Upper lobe of left lung (tissue), 6 donors: ENCODE measurements at regions not wholly inside any gene's neighbourhood (a gene's known extent, or its start where the extent isn't known, plus 50 kb on each side); places are given as distances from the start of the nearest gene placed in this dataset.

Source experiments
- ATAC-seq, 2 donors: fragments of 200-7000 bp; cut with Tn5 transposase; one replicate each; pipeline ENCODE4 v1.9.1; 2022; ENCODE audit warnings: mild to moderate bottlenecking in 2 of 2, moderate library complexity in 2 of 2; ENCODE audit not compliant: low FRiP score in 2 of 2
- DNase-seq, 2 donors: peaks; one replicate each; pipeline ENCODE4 v3.0.0-alpha.2; 2019 to 2020
- H3K27ac ChIP-seq, 4 donors: fragments of 200-600 bp; sonication (generic); one replicate each; pipeline ENCODE4 v1.5.1; 2016 to 2019
- H3K27me3 ChIP-seq, 4 donors: fragments of 200-600 bp; sonication (generic); one replicate each; pipeline ENCODE4 v1.5.1; 2017 to 2019
- H3K36me3 ChIP-seq, 4 donors: fragments of 200-600 bp; sonication (generic); one replicate each; pipeline ENCODE4 v1.5.1; 2016 to 2019
- H3K4me1 ChIP-seq, 4 donors: fragments of 200-600 bp; sonication (generic); one replicate each; pipeline ENCODE4 v1.5.1; 2018 to 2019
- H3K4me3 ChIP-seq, 4 donors: fragments of 200-600 bp; sonication (generic); one replicate each; pipeline ENCODE4 v1.5.1; 2017 to 2019; ENCODE audit warnings: mild to moderate bottlenecking in 2 of 4, moderate library complexity in 1 of 4
- H3K9me3 ChIP-seq, 4 donors: fragments of 200-600 bp; sonication (generic); one replicate each; pipeline ENCODE4 v1.5.1; 2018 to 2019
- CTCF ChIP-seq, 6 experiments: fragments of 450-650 bp in 4 of 6; fragments of 200-600 bp in 2 of 6; sonication (generic) in 2 of 6; IDR thresholded peaks; one replicate each; pipeline ENCODE4 v1.5.1; 2016 to 2019; ENCODE audit warnings: antibody characterized with exemption in 6 of 6
- EP300 ChIP-seq, 4 donors: sonication (generic); formaldehyde crosslinking; IDR thresholded peaks; one replicate each; pipeline ENCODE4 v1.5.1; 2017; ENCODE audit warnings: antibody characterized with exemption in 4 of 4, control low read depth in 2 of 4
- POLR2A ChIP-seq, 4 donors: fragments of 450-650 bp; IDR thresholded peaks; one replicate each; pipeline ENCODE4 v1.5.1; 2016 to 2017; ENCODE audit warnings: antibody characterized with exemption in 4 of 4, mild to moderate bottlenecking in 2 of 4
- POLR2AphosphoS5 ChIP-seq, 2 donors: sonication (generic); formaldehyde crosslinking; IDR thresholded peaks; one replicate each; pipeline ENCODE4 v1.5.1; 2017; ENCODE audit warnings: antibody characterized with exemption in 2 of 2
- WGBS, 2 donors: methylation state at CpG; one replicate each; pipeline ENCODE4 v1.1.5; 2017 to 2018; 5-methylcytosine and 5-hydroxymethylcytosine counted together
- donor health status: DM: no; HTN: no; CAD: no; lungs with moderate emphysema.
- donor health status: DM: no; HTN: yes; CAD: no; lungs with severe emphysema.

GRCh38 chr9:78806492-78807160 is 509.7 kb downstream of the PSAT1 start:
- WGBS, 2 donors: 56 to 75% methylated on average over 4 of the region's 4 CpGs
- ATAC-seq (no peak), DNase-seq (no peak)
- H3K9me3 ChIP-seq: no peaks in the 10 kb centered on the region
- H3K4me1 ChIP-seq: no peaks in the 10 kb centered on the region
- no peak overlapping the region for H3K4me3 ChIP-seq
- no peaks in the 10 kb centered on the region for H3K36me3 ChIP-seq
- no peak overlapping the region for H3K27ac ChIP-seq
- H3K27me3 ChIP-seq: no peaks in the 10 kb centered on the region
- no peak for TF ChIP-seq EP300 (IDR thresholded peaks at IDR 0.05)
- no peak for TF ChIP-seq POLR2AphosphoS5 (IDR thresholded peaks at IDR 0.05)
- no peak for TF ChIP-seq POLR2A (IDR thresholded peaks at IDR 0.05)
- TF ChIP-seq CTCF (IDR thresholded peaks at IDR 0.05): no peak

DNA sequence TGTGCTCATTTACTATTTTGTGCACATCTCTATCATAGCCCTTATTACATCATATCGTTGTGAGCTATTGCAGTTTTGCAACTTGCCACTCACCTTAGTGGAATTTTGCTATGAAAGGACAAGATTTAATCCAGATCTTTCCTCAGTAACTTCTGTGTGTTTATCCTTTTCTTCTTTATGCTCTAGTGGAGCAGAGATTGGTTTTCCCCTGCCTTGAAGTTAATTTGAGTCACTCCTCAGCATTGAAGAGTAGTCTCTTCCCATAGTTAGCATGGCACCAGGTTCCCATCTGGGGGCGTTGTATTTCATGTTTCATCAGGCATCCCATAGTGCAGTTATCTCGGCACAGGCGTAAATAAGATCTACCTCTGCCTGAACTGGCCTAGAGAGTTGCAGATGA is 510.4 kb downstream of the PSAT1 start:
- no peak overlapping the region for H3K4me3 ChIP-seq
- no peaks in the 10 kb centered on the region for H3K9me3 ChIP-seq
- no peak overlapping the region for H3K27ac ChIP-seq
- ATAC-seq (no peak), DNase-seq (no peak)
- H3K36me3 ChIP-seq: no peaks in the 10 kb centered on the region
- no peaks in the 10 kb centered on the region for H3K4me1 ChIP-seq
- no peak for TF ChIP-seq POLR2A (IDR thresholded peaks at IDR 0.05)
- TF ChIP-seq EP300 (IDR thresholded peaks at IDR 0.05): no peak
- no peak for TF ChIP-seq POLR2AphosphoS5 (IDR thresholded peaks at IDR 0.05)
- TF ChIP-seq CTCF (IDR thresholded peaks at IDR 0.05): no peak
- 81 to 94% methylated on average over 4 of the region's 4 CpGs for WGBS, 2 donors
- no peaks in the 10 kb centered on the region for H3K27me3 ChIP-seq

DNA sequence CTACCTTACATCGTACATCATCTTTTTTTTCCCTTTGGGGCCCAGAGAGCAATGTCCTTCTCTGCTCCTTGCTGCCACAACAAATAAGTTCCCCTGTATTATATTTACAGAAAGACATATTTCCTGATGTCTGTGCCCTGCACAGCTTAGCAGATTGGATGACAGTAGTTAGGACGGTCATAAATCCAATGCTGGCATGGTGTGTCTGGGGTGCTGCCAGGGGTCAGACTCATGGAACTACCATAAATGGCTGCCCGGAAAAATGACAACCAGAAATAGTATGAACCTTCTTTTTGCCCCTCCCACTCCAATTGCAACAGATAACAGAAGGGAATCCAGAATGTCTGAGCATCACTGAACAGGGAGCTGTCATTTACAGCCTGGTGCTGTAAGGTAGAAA is 511.1 kb downstream of the PSAT1 start:
- DNase-seq (no peak), ATAC-seq (no peak)
- no peaks in the 10 kb centered on the region for H3K36me3 ChIP-seq
- WGBS, 2 donors: 88 to 90% methylated on average over 3 of the region's 3 CpGs
- no peaks in the 10 kb centered on the region for H3K4me1 ChIP-seq
- TF ChIP-seq POLR2AphosphoS5 (IDR thresholded peaks at IDR 0.05): no peak
- TF ChIP-seq EP300 (IDR thresholded peaks at IDR 0.05): no peak
- no peak for TF ChIP-seq POLR2A (IDR thresholded peaks at IDR 0.05)
- no peak for TF ChIP-seq CTCF (IDR thresholded peaks at IDR 0.05)
- H3K4me3 ChIP-seq: no peak overlapping the region
- H3K9me3 ChIP-seq: no peaks in the 10 kb centered on the region
- no peaks in the 10 kb centered on the region for H3K27me3 ChIP-seq
- H3K27ac ChIP-seq: no peak overlapping the region

- Histone ChIP-seq H3K4me1 (no peaks in the 10 kb centered on the region), H3K36me3 (no peaks in the 10 kb centered on the region), H3K9me3 (no peaks in the 10 kb centered on the region), H3K27ac (no peak overlapping the region), H3K27me3 (no peaks in the 10 kb centered on the region), H3K4me3 (no peak overlapping the region)
- no peak for ATAC-seq
- DNase-seq: no peak
- TF ChIP-seq EP300 (IDR thresholded peaks at IDR 0.05) (no peak), POLR2A (IDR thresholded peaks at IDR 0.05) (no peak), CTCF (IDR thresholded peaks at IDR 0.05) (no peak), POLR2AphosphoS5 (IDR thresholded peaks at IDR 0.05) (no peak)
- WGBS, 2 donors: 79 to 84% methylated on average over 10 of the region's 10 CpGs
These were observed 514.8 kb downstream of the PSAT1 start for GRCh38 chr9:78811622-78812276.

DNA sequence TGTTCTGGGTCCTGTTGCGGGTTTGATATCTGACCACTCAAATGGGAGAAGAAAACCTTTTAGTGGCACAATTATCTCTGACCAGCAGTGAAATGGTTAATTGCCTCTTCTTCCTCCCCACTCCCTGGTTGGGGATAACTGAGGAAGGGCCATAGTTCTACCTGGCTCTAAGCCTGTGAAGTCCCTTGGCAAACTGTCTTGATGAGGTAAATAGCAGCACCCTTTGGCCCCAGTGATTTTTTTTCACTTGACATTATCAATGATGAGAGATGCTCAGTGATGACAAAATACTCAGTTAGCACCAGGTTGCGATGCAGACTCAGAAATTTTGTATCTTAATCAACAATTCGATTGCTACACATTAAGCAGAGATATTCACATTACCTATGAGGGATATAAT is 515.7 kb downstream of the PSAT1 start:
- no peaks in the 10 kb centered on the region for H3K4me1 ChIP-seq
- H3K27ac ChIP-seq: no peak overlapping the region
- no peak overlapping the region for H3K4me3 ChIP-seq

More for the DNA sequence above, 515.7 kb downstream of the PSAT1 start:
- DNase-seq (no peak), ATAC-seq (no peak)
- no peak for TF ChIP-seq CTCF (IDR thresholded peaks at IDR 0.05)
- no peak for TF ChIP-seq POLR2A (IDR thresholded peaks at IDR 0.05)
- no peak for TF ChIP-seq EP300 (IDR thresholded peaks at IDR 0.05)
- TF ChIP-seq POLR2AphosphoS5 (IDR thresholded peaks at IDR 0.05): no peak
- 81 to 98% methylated on average over 3 of the region's 3 CpGs for WGBS, 2 donors
- no peaks in the 10 kb centered on the region for H3K27me3 ChIP-seq
- H3K9me3 ChIP-seq: no peaks in the 10 kb centered on the region
- no peaks in the 10 kb centered on the region for H3K36me3 ChIP-seq
